GM12892 (cell line): ENCODE measurements at regions not wholly inside any gene's neighbourhood (a gene's known extent, or its start where the extent isn't known, plus 50 kb on each side); places are given as distances from the start of the nearest gene placed in this dataset.

Experiments used
- POLR2A ChIP-seq: IDR thresholded peaks from 2 replicates; pipeline ENCODE4 v1.6.1; 2011; ENCODE audit warnings: low read depth, low read length, control low read depth
- POLR2AphosphoS5 ChIP-seq: IDR thresholded peaks from 2 replicates; pipeline ENCODE4 v1.6.1; 2011; ENCODE audit warnings: low read depth, low read length, control low read depth
- TAF1 ChIP-seq: IDR thresholded peaks from 2 replicates; pipeline ENCODE4 v1.6.1; 2011; ENCODE audit warnings: low read depth, mild to moderate bottlenecking, control low read depth, low read length, borderline replicate concordance

- TF ChIP-seq POLR2A (no peak), TAF1 (no peak), POLR2AphosphoS5 (no peak)
Observed at GRCh38 chr2:44098050-44098449, 70.6 kb upstream of the PPM1B start.
